MCF 10A (cell line): ENCODE measurements at regions not wholly inside any gene's neighbourhood (a gene's known extent, or its start where the extent isn't known, plus 50 kb on each side); places are given as distances from the start of the nearest gene placed in this dataset.

Experiments
- BruUV-seq: library from RNA; stranded (reverse); fragments of 400-500 nt; replicated peaks from 2 replicates; lab custom pipeline; 2021; lab: Mats Ljungman, UMichigan
- CTCF ChIA-PET: fragments of 300-600 bp; sonication (Branson Sonifier 250); formaldehyde crosslinking; extraction: SDS; loops from one replicate; lab custom pipeline; 2021; ENCODE audit warnings: antibody characterized with exemption, inconsistent platforms; lab: Yijun Ruan, JAX
- POLR2A ChIA-PET: fragments of 300-600, 350-650 bp; sonication (Branson Sonifier 250); formaldehyde crosslinking; extraction: SDS; loops from one replicate; lab custom pipeline; 2020; ENCODE audit warnings: antibody characterized with exemption, inconsistent platforms; lab: Yijun Ruan, JAX
- DNase-seq: peaks from one replicate; pipeline ENCODE4 v3.0.0-alpha.2; 2018; ENCODE audit not compliant: unreplicated experiment
- H3K27ac Mint-ChIP-seq: one replicate; pipeline ENCODE4 v1.8.0; 2022; ENCODE audit warnings: mild to moderate bottlenecking, low read depth, mixed read lengths; ENCODE audit not compliant: unreplicated experiment
- H3K27me3 Mint-ChIP-seq: one replicate; pipeline ENCODE4 v1.8.0; 2022; ENCODE audit warnings: mixed read lengths; ENCODE audit not compliant: insufficient read depth, unreplicated experiment
- H3K36me3 Mint-ChIP-seq: one replicate; pipeline ENCODE4 v1.8.0; 2022; ENCODE audit warnings: mild to moderate bottlenecking, moderate library complexity, mixed read lengths; ENCODE audit not compliant: insufficient read depth, unreplicated experiment
- H3K4me1 Mint-ChIP-seq: one replicate; pipeline ENCODE4 v1.8.0; 2022; ENCODE audit warnings: mixed read lengths; ENCODE audit not compliant: insufficient read depth, unreplicated experiment
- H3K4me3 Mint-ChIP-seq: one replicate; pipeline ENCODE4 v1.8.0; 2022; ENCODE audit warnings: mild to moderate bottlenecking, moderate library complexity, mixed read lengths; ENCODE audit not compliant: unreplicated experiment
- H3K9me3 Mint-ChIP-seq: one replicate; pipeline ENCODE4 v1.8.0; 2022; ENCODE audit warnings: mixed read lengths; ENCODE audit not compliant: unreplicated experiment
- CTCF ChIP-seq: fragments of 200-600 bp; IDR thresholded peaks from one replicate; pipeline ENCODE4 v1.8.0; 2022; ENCODE audit warnings: antibody characterized with exemption, mild to moderate bottlenecking; ENCODE audit not compliant: unreplicated experiment
- intact Hi-C: fragments of 100-400 bp; cut with micrococcal nuclease; formaldehyde crosslinking; loops from 2 replicates; pipeline ENCODE4 v1.14.1; 2022

- Mint-ChIP-seq H3K36me3 (no peaks in the 10 kb centered on the region), H3K9me3 (no peaks in the 10 kb centered on the region), H3K27me3 (no peaks in the 10 kb centered on the region), H3K4me3 (no peak overlapping the region), H3K27ac (no peak overlapping the region), H3K4me1 (peaks cover 27% of the 10 kb centered on the region)
- no TSS peak for BruUV-seq
- ChIA-PET POLR2A (interaction anchor here (1.6 kb wide), 1 partner anchor 107 kb away, joined by 3 read pairs; no protein-coding TSS in a partner anchor), CTCF (interaction anchor here (0.5 to 1.1 kb wide), 2 partner anchors 1082 to 1239 kb away, joined by 3 read pairs; no protein-coding TSS in a partner anchor)
- TF ChIP-seq CTCF, result no peak
- intact Hi-C loops, result no loop called here
- no peak for DNase-seq
Observed at GRCh38 chr14:98184457-98184856, 1087.5 kb downstream of the BCL11B start.

- ChIA-PET CTCF (interaction anchor here (1.1 kb wide), 2 partner anchors 193 to 1081 kb away, joined by 3 read pairs; no protein-coding TSS in a partner anchor), POLR2A (interaction anchor here (1.6 kb wide), 1 partner anchor 108 kb away, joined by 3 read pairs; no protein-coding TSS in a partner anchor)
- no peak for TF ChIP-seq CTCF
- H3K9me3 Mint-ChIP-seq, result no peaks in the 10 kb centered on the region
- no peaks in the 10 kb centered on the region for H3K27me3 Mint-ChIP-seq
- H3K4me1 Mint-ChIP-seq, result peaks cover 27% of the 10 kb centered on the region
- intact Hi-C loops, result no loop called here
- peak overlapping the region; percentile 79 for H3K27ac Mint-ChIP-seq
- no peak overlapping the region for H3K4me3 Mint-ChIP-seq
- H3K36me3 Mint-ChIP-seq, result no peaks in the 10 kb centered on the region
- no TSS peak for BruUV-seq
- no peak for DNase-seq
Observed at GRCh38 chr14:98185036-98185435, 1087.0 kb downstream of the BCL11B start.

GRCh38 chr14:98186140-98186539 lies 1085.9 kb downstream of the BCL11B start:
- Mint-ChIP-seq H3K27me3 (no peaks in the 10 kb centered on the region), H3K9me3 (no peaks in the 10 kb centered on the region), H3K4me1 (peaks cover 27% of the 10 kb centered on the region), H3K27ac (peak overlapping the region; percentile 79), H3K4me3 (peak overlapping the region; percentile 24), H3K36me3 (no peaks in the 10 kb centered on the region)
- no TSS peak for BruUV-seq
- DNase-seq, result no peak
- POLR2A ChIA-PET, result interaction anchor here (0.9 to 1.2 kb wide), 2 partner anchors 60 to 208 kb away, joined by 3 to 4 read pairs; no protein-coding TSS in a partner anchor
- intact Hi-C loops, result no loop called here
- no peak for TF ChIP-seq CTCF
- CTCF ChIA-PET, result interaction anchor here (0.6 to 1.1 kb wide), 3 partner anchors 29 to 192 kb away, joined by 3 to 4 read pairs (median 3); no protein-coding TSS in a partner anchor

GRCh38 chr14:98187281-98187680 lies 1084.7 kb downstream of the BCL11B start:
- no peak for DNase-seq
- H3K36me3 Mint-ChIP-seq, result no peaks in the 10 kb centered on the region
- intact Hi-C loops, result no loop called here
- TF ChIP-seq CTCF, result no peak
- no peaks in the 10 kb centered on the region for H3K9me3 Mint-ChIP-seq
- POLR2A ChIA-PET, result interaction anchor here (0.7 kb wide), 2 partner anchors 29 to 56 kb away, joined by 4 read pairs; no protein-coding TSS in a partner anchor
- no peak overlapping the region for H3K4me3 Mint-ChIP-seq
- CTCF ChIA-PET, result no interaction called here
- H3K27me3 Mint-ChIP-seq, result no peaks in the 10 kb centered on the region
- peaks cover 27% of the 10 kb centered on the region for H3K4me1 Mint-ChIP-seq
- no TSS peak for BruUV-seq
- H3K27ac Mint-ChIP-seq, result no peak overlapping the region
